Suprapubic skin (tissue), 4 donors: ENCODE measurements at regions not wholly inside any gene's neighbourhood (a gene's known extent, or its start where the extent isn't known, plus 50 kb on each side); places are given as distances from the start of the nearest gene placed in this dataset.

ENCODE experiments used
- CTCF ChIP-seq, 2 donors: fragments of 200-600 bp in 1 of 2; fragments of 450-650 bp in 1 of 2; sonication (generic) in 1 of 2; IDR thresholded peaks; one replicate each; pipeline ENCODE4 v1.5.1; 2016 to 2019; ENCODE audit warnings: antibody characterized with exemption in 2 of 2, mild to moderate bottlenecking in 1 of 2, moderate library complexity in 1 of 2
- EP300 ChIP-seq: sonication (generic); formaldehyde crosslinking; IDR thresholded peaks from one replicate; pipeline ENCODE4 v1.6.1; 2017; ENCODE audit warnings: antibody characterized with exemption
- POLR2AphosphoS5 ChIP-seq, 3 donors: sonication (generic); formaldehyde crosslinking; IDR thresholded peaks; one replicate each; pipeline ENCODE4 v1.6.1; 2017; ENCODE audit warnings: antibody characterized with exemption in 3 of 3

- TF ChIP-seq EP300 (no peak), POLR2AphosphoS5 (IDR thresholded peaks at IDR 0.05) (no peak), CTCF (IDR thresholded peaks at IDR 0.05) (no peak)
These were observed 84.1 kb downstream of the FOXL3 start for GRCh38 chr7:373818-374705.
